DND-41 (cell line): ENCODE measurements at regions not wholly inside any gene's neighbourhood (a gene's known extent, or its start where the extent isn't known, plus 50 kb on each side); places are given as distances from the start of the nearest gene placed in this dataset.

Experiments used
- EZH2 ChIP-seq: IDR thresholded peaks from 3 replicates; pipeline ENCODE4 v1.6.1; 2012; ENCODE audit warnings: borderline replicate concordance, low read depth, mild to moderate bottlenecking, moderate library complexity, low read length, inconsistent platforms; ENCODE audit not compliant: severe bottlenecking
- TF ChIP-seq, protein P1 (sequence below): IDR thresholded peaks from 2 replicates; pipeline ENCODE4 v1.5.1; 2012; ENCODE audit warnings: borderline replicate concordance, low read length, moderate library complexity, mild to moderate bottlenecking; ENCODE audit not compliant: poor library complexity, severe bottlenecking; ENCODE audit errors: extremely low read depth

GRCh38 chr12:89247967-89248366 lies 104.3 kb downstream of the DUSP6 start:
- TF ChIP-seq, protein P1, sequence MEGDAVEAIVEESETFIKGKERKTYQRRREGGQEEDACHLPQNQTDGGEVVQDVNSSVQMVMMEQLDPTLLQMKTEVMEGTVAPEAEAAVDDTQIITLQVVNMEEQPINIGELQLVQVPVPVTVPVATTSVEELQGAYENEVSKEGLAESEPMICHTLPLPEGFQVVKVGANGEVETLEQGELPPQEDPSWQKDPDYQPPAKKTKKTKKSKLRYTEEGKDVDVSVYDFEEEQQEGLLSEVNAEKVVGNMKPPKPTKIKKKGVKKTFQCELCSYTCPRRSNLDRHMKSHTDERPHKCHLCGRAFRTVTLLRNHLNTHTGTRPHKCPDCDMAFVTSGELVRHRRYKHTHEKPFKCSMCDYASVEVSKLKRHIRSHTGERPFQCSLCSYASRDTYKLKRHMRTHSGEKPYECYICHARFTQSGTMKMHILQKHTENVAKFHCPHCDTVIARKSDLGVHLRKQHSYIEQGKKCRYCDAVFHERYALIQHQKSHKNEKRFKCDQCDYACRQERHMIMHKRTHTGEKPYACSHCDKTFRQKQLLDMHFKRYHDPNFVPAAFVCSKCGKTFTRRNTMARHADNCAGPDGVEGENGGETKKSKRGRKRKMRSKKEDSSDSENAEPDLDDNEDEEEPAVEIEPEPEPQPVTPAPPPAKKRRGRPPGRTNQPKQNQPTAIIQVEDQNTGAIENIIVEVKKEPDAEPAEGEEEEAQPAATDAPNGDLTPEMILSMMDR, result no peak
- no peak for TF ChIP-seq EZH2
